ENCODE measurements at regions not wholly inside any gene's neighbourhood (a gene's known extent, or its start where the extent isn't known, plus 50 kb on each side); places are given as distances from the start of the nearest gene placed in this dataset.

DNA sequence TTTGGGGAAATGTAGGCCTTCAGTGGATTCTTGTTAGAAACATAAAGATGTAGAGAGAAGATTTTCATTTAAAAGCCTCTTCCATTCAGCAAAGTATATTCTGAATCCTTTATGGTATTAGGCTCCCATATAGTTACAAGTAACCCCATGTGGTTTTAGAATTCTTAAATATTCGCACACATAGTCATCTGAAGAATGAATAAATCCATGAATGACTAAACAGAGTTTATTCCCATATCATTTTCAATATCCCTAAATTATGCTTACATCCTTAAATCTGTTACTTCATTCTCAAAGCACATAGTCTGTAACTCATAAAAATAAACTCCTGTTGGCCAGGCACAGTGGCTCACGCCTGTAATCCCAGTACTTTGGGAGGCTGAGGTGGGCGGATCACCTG lies 962.1 kb downstream of the KCNJ18 start:
- Histone ChIP-seq H3K36me3 (no peaks in the 10 kb centered on the region), H3K9me3 (peaks cover 0 to 48% (median 15%) of the 10 kb centered on the region in 8 donors), H3K27me3 (replicated peaks in 1 of 7) (no peaks in the 10 kb centered on the region), H3K27ac (no peak overlapping the region), H3K4me3 (no peak overlapping the region), H3K4me1 (no peaks in the 10 kb centered on the region)
- intact Hi-C loops (cut with DNase I; ENCODE audit: low total_unique reads), result no loop called here
- TF ChIP-seq, protein P1, sequence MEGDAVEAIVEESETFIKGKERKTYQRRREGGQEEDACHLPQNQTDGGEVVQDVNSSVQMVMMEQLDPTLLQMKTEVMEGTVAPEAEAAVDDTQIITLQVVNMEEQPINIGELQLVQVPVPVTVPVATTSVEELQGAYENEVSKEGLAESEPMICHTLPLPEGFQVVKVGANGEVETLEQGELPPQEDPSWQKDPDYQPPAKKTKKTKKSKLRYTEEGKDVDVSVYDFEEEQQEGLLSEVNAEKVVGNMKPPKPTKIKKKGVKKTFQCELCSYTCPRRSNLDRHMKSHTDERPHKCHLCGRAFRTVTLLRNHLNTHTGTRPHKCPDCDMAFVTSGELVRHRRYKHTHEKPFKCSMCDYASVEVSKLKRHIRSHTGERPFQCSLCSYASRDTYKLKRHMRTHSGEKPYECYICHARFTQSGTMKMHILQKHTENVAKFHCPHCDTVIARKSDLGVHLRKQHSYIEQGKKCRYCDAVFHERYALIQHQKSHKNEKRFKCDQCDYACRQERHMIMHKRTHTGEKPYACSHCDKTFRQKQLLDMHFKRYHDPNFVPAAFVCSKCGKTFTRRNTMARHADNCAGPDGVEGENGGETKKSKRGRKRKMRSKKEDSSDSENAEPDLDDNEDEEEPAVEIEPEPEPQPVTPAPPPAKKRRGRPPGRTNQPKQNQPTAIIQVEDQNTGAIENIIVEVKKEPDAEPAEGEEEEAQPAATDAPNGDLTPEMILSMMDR (IDR thresholded peaks at IDR 0.05 in 8 of 11, conservative IDR thresholded peaks at IDR 0.05 in 3 of 11), result no peak
- TF ChIP-seq POLR2AphosphoS5 (IDR thresholded peaks at IDR 0.05), result no peak
- TF ChIP-seq POLR2A (IDR thresholded peaks at IDR 0.05), result no peak
- DNase-seq, result no peak
- 55 to 78% (median 69%) methylated on average over 3 of the region's 3 CpGs for WGBS, 5 donors

DNA sequence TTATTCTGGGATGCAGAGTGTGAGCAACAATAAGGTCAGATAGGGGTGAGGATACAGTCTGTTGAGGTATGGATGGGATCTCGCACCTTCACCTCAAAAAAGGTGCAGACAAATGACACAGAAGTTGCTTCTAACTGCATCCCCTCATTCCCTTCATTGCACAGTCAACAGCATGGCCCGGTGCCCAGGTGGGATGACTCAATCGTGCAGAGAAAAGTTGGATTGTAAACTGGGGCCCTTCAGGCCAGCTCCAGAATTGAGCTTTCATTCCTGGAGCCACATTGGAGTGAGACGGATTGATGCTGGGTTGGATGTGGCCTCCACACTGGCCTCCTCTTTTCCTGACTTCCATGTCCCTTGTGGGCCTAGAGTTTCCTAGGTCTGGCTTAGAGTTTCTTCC lies 977.4 kb downstream of the KCNJ18 start:
- intact Hi-C loops (cut with DNase I; ENCODE audit: low total_unique reads), result no loop called here
- Histone ChIP-seq H3K27ac (no peak overlapping the region), H3K4me3 (no peak overlapping the region), H3K36me3 (no peaks in the 10 kb centered on the region), H3K9me3 (peaks cover 0 to 30% (median 3%) of the 10 kb centered on the region in 8 donors), H3K4me1 (no peaks in the 10 kb centered on the region), H3K27me3 (replicated peaks in 1 of 7) (no peaks in the 10 kb centered on the region)
- DNase-seq, result peak; percentile 17
- 68 to 79% (median 75%) methylated on average over 4 of the region's 4 CpGs for WGBS, 5 donors
- TF ChIP-seq, protein P1 (IDR thresholded peaks at IDR 0.05 in 8 of 11, conservative IDR thresholded peaks at IDR 0.05 in 3 of 11), result no peak
- no peak for TF ChIP-seq POLR2A (IDR thresholded peaks at IDR 0.05)
- no peak for TF ChIP-seq POLR2AphosphoS5 (IDR thresholded peaks at IDR 0.05)

DNA sequence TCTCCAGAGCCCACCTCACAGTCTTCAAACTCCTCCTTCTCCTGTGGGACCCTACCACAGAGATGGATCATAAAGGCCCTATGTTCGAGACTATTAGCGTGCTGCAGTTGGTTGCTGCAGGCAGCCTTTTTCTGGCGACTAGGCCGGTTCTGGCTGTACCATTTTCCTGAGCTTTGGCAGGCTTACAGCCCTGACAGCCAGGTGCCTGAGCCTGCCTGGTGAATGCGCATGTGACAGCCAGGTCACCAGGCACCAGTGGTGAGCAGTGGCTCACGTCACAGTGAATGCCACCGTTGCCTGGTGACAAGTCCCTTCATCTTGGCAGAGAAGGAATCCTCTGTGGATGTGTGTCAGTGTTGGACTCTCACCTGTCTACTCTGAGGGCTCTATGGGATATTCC lies 978.8 kb downstream of the KCNJ18 start:
- WGBS, 5 donors, result 81 to 92% (median 89%) methylated on average over 4 to 7 of the region's 7 CpGs

DNA sequence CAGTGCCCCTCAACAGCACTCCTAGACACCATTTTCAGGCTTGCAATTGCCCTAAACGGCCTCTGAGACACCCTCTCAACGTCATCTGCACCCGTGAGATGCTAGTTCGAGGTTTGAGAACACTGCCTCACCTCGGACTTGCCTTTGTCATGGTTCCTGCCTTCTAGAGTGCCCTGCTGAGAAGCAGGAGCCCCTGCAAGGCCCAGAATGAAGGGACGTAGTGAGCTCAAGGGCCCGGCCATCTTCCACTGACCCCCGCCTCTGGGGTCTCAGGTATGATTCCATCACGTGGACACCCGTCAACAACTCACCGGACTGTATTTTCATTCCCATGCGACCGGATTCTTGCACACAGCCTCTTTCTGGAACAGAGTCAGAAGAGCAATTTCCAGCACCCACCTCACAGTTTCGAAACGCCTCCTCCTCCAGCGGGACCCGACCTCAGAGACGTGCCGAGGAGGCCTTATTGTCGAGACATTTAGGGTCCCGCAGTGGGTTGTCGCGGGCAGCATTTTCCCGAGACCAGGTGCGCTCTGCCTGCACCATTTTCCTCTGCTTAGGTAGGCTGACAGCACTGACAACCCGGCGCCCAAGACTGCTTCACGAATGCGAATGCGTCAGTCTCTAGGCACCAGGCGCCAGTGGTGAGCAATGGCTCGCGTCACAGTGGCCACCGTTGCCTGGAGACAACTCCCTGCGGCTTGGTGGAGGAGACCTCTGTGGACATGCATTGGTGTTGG lies 999.9 kb downstream of the KCNJ18 start:
- WGBS, 5 donors, result 84 to 93% (median 88%) methylated on average over 30 to 35 of the region's 35 CpGs
- intact Hi-C loops (cut with DNase I; ENCODE audit: low total_unique reads), result no loop called here
- peak; percentile 54 for DNase-seq

More for the DNA sequence above, 978.8 kb downstream of the KCNJ18 start:
- DNase-seq, result peak; percentile 38
- intact Hi-C loops (cut with DNase I; ENCODE audit: low total_unique reads), result no loop called here
- Histone ChIP-seq H3K4me3 (no peak overlapping the region), H3K27me3 (replicated peaks in 1 of 7) (no peaks in the 10 kb centered on the region), H3K27ac (no peak overlapping the region), H3K4me1 (no peaks in the 10 kb centered on the region), H3K36me3 (no peaks in the 10 kb centered on the region), H3K9me3 (peaks cover 0 to 30% (median 12%) of the 10 kb centered on the region in 8 donors)
- TF ChIP-seq, protein P1 (IDR thresholded peaks at IDR 0.05 in 8 of 11, conservative IDR thresholded peaks at IDR 0.05 in 3 of 11), result no peak
- no peak for TF ChIP-seq POLR2AphosphoS5 (IDR thresholded peaks at IDR 0.05)
- TF ChIP-seq POLR2A (IDR thresholded peaks at IDR 0.05), result no peak

More for the DNA sequence above, 999.9 kb downstream of the KCNJ18 start:
- H3K4me1 ChIP-seq, result no peaks in the 10 kb centered on the region
- no peak overlapping the region for H3K27ac ChIP-seq
- no peaks in the 10 kb centered on the region for H3K27me3 ChIP-seq (replicated peaks in 1 of 7)
- TF ChIP-seq POLR2A (IDR thresholded peaks at IDR 0.05), result no peak
- no peak for TF ChIP-seq POLR2AphosphoS5 (IDR thresholded peaks at IDR 0.05)
- TF ChIP-seq, protein P1 (IDR thresholded peaks at IDR 0.05 in 8 of 11, conservative IDR thresholded peaks at IDR 0.05 in 3 of 11), result no peak
- H3K36me3 ChIP-seq, result no peaks in the 10 kb centered on the region
- H3K9me3 ChIP-seq, result peaks cover 0 to 75% (median 39%) of the 10 kb centered on the region in 8 donors
- no peak overlapping the region for H3K4me3 ChIP-seq
